Forelimb muscle (tissue), 1 donor: ENCODE measurements at regions not wholly inside any gene's neighbourhood (a gene's known extent, or its start where the extent isn't known, plus 50 kb on each side); places are given as distances from the start of the nearest gene placed in this dataset.

Experiments used
- DNase-seq: peaks from one replicate; pipeline ENCODE4 v3.0.0-alpha.2; 2013; ENCODE audit warnings: low read depth

- no peak for DNase-seq
Measured at GRCh38 chrX:39504850-39505259, 592.9 kb downstream of the BCOR start.

GRCh38 chrX:39506131-39506530 lies 591.6 kb downstream of the BCOR start:
- DNase-seq, result no peak

- no peak for DNase-seq
Measured at GRCh38 chrX:39507034-39507433, 590.7 kb downstream of the BCOR start.

- no peak for DNase-seq
Measured at GRCh38 chrX:39507617-39508299, 590.0 kb downstream of the BCOR start.

- DNase-seq, result no peak
Measured at GRCh38 chrX:39508300-39508692, 589.5 kb downstream of the BCOR start.

GRCh38 chrX:39509157-39509556 lies 588.6 kb downstream of the BCOR start:
- no peak for DNase-seq

- DNase-seq, result no peak
Measured at GRCh38 chrX:39513836-39514235, 583.9 kb downstream of the BCOR start.

GRCh38 chrX:39514801-39515200 lies 583.0 kb downstream of the BCOR start:
- no peak for DNase-seq

- DNase-seq, result no peak
Measured at GRCh38 chrX:39516427-39516841, 581.3 kb downstream of the BCOR start.

- DNase-seq, result no peak
Measured at GRCh38 chrX:39518476-39519029, 579.2 kb downstream of the BCOR start.

GRCh38 chrX:39519030-39519488 lies 578.7 kb downstream of the BCOR start:
- DNase-seq, result peak; percentile 56

- no peak for DNase-seq
Measured at GRCh38 chrX:39519566-39520301, 578.0 kb downstream of the BCOR start.

- DNase-seq, result no peak
Measured at GRCh38 chrX:39525758-39526157, 572.0 kb downstream of the BCOR start.

GRCh38 chrX:39527025-39527424 lies 570.7 kb downstream of the BCOR start:
- DNase-seq, result no peak

GRCh38 chrX:39528161-39528916 lies 569.4 kb downstream of the BCOR start:
- DNase-seq, result no peak

- no peak for DNase-seq
Measured at GRCh38 chrX:39532761-39533160, 565.0 kb downstream of the BCOR start.

GRCh38 chrX:39534949-39535348 lies 562.8 kb downstream of the BCOR start:
- no peak for DNase-seq

- DNase-seq, result no peak
Measured at GRCh38 chrX:39536211-39536610, 561.5 kb downstream of the BCOR start.

GRCh38 chrX:39541881-39542280 lies 555.9 kb downstream of the BCOR start:
- DNase-seq, result no peak

- no peak for DNase-seq
Measured at GRCh38 chrX:39542316-39542715, 555.4 kb downstream of the BCOR start.

- no peak for DNase-seq
Measured at GRCh38 chrX:39550795-39551361, 546.9 kb downstream of the BCOR start.

GRCh38 chrX:39551762-39552161 lies 546.0 kb downstream of the BCOR start:
- DNase-seq, result no peak
